ENCODE measurements at regions not wholly inside any gene's neighbourhood (a gene's known extent, or its start where the extent isn't known, plus 50 kb on each side); places are given as distances from the start of the nearest gene placed in this dataset.

DNA sequence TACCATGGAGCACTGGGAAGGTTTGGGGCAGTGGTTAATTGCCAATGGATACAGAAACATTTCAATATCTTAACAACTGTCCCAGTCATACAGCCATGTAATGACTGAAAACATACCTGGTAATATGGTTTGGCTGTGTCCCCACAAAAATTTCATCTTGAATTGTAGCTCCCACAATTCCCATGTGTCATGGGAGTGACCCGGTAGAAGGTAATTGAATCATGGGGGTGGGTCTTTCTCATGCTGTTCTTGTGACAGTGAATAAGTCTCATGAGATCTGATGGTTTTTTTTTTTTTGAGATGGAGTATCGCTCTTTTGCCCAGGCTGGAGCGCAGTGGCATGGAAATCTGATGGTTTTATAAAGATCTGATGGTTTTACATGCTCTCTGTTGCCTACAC lies 284.4 kb downstream of the TCF7L2 start:
- 91 to 94% methylated on average over 3 of the region's 3 CpGs for WGBS, 2 donors

DNA sequence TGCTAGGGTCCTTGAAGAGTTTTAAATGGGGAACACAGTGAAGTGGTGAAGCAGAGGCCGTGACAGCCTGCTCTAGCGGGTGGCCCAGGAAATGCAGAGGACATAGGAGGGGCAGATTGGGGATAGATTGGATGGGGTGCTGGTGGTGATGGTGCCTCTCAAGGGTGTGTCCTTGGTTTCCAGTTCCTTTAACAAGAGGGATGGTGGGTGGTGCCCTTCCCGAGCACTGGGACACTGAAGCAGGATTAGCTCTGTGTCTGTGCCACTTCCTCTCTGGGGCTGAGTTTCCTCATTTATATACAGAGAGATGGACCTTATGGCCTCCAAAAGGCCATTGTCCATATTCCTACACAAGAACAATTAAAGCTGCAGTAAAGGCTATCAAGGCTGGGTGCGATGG lies 285.5 kb downstream of the TCF7L2 start:
- H3K27me3 ChIP-seq, result no peaks in the 10 kb centered on the region
- H3K4me1 ChIP-seq, result no peaks in the 10 kb centered on the region
- no peak overlapping the region for H3K27ac ChIP-seq
- no peak overlapping the region for H3K4me3 ChIP-seq (replicated peaks in 1 of 3)
- no peaks in the 10 kb centered on the region for H3K9me3 ChIP-seq
- H3K36me3 ChIP-seq, result no peaks in the 10 kb centered on the region
- WGBS, 2 donors, result 93 to 95% methylated on average over 4 of the region's 4 CpGs
- no peak for TF ChIP-seq CTCF (IDR thresholded peaks at IDR 0.05)
- TF ChIP-seq POLR2A (IDR thresholded peaks at IDR 0.05), result no peak
- DNase-seq, result no peak
- intact Hi-C loops (cut with DNase I), result no loop called here

More for the DNA sequence above, 284.4 kb downstream of the TCF7L2 start:
- DNase-seq, result no peak
- TF ChIP-seq POLR2A (IDR thresholded peaks at IDR 0.05) (no peak), CTCF (IDR thresholded peaks at IDR 0.05) (no peak)
- Histone ChIP-seq H3K4me3 (replicated peaks in 1 of 3) (no peak overlapping the region), H3K36me3 (no peaks in the 10 kb centered on the region), H3K27ac (no peak overlapping the region), H3K9me3 (no peaks in the 10 kb centered on the region), H3K27me3 (no peaks in the 10 kb centered on the region), H3K4me1 (no peaks in the 10 kb centered on the region)
- intact Hi-C loops (cut with DNase I), result no loop called here

GRCh38 chr10:113236998-113237397 lies 287.0 kb downstream of the TCF7L2 start:
- DNase-seq, result no peak
- Histone ChIP-seq H3K27me3 (no peaks in the 10 kb centered on the region), H3K27ac (no peak overlapping the region), H3K36me3 (no peaks in the 10 kb centered on the region), H3K4me3 (replicated peaks in 1 of 3) (no peak overlapping the region), H3K9me3 (no peaks in the 10 kb centered on the region), H3K4me1 (no peaks in the 10 kb centered on the region)
- intact Hi-C loops (cut with DNase I), result no loop called here
- TF ChIP-seq CTCF (IDR thresholded peaks at IDR 0.05) (no peak), POLR2A (IDR thresholded peaks at IDR 0.05) (no peak)
- WGBS, 2 donors, result 94 to 97% methylated on average over 5 of the region's 5 CpGs

DNA sequence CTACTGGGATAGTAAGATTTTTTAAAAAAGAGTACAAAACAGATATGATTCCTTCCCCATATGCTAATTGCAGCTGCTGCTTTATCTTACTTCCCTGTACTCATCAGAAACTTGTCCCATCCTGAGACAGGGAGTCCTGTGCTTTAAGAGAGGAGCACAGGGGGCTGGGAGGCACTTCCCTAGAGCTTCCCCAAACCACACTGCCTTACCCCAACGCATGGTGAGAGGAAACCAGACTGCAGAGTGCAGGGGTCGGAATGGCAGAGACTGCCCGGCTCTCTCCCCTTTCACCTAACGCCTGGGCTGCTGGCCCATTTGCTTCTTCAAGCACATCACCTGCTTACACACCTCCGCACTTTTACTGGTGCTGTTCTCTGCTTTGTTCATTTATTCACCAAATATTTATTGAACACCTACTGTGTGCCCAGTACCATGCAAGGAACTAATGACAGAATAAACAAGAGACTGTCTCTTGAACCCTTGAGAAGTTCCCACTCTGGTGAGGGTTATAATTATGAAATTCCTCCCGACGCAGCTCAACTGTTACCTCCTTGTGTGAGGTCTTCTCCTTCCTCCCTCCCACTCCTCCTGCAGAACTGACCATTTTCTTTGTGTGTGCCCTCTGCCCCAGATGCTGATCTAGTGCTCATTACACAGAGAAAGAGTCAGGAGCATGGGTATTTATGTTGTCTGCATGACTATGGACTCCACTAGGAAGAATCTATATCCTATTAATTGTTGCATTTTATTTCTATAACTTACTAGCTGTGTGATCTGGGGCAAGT lies 289.7 kb downstream of the TCF7L2 start:
- Histone ChIP-seq H3K4me3 (replicated peaks in 1 of 3) (no peak overlapping the region), H3K36me3 (no peaks in the 10 kb centered on the region), H3K27ac (no peak overlapping the region), H3K9me3 (no peaks in the 10 kb centered on the region), H3K4me1 (no peaks in the 10 kb centered on the region), H3K27me3 (no peaks in the 10 kb centered on the region)
- 78% methylated on average over 7 of the region's 7 CpGs for WGBS, 2 donors
- TF ChIP-seq CTCF (IDR thresholded peaks at IDR 0.05) (no peak), POLR2A (IDR thresholded peaks at IDR 0.05) (no peak)
- DNase-seq, result no peak
- intact Hi-C loops (cut with DNase I), result no loop called here

- intact Hi-C loops (cut with DNase I), result no loop called here
- TF ChIP-seq POLR2A (IDR thresholded peaks at IDR 0.05), result no peak
- WGBS, 2 donors, result 97 to 100% methylated on average over 2 of the region's 2 CpGs
Measured at GRCh38 chr10:113240736-113241135, 290.7 kb downstream of the TCF7L2 start.

More at GRCh38 chr10:113240736-113241135, 290.7 kb downstream of the TCF7L2 start:
- DNase-seq, result no peak
- no peaks in the 10 kb centered on the region for H3K4me1 ChIP-seq
- no peak overlapping the region for H3K27ac ChIP-seq
- no peaks in the 10 kb centered on the region for H3K27me3 ChIP-seq
- H3K36me3 ChIP-seq, result no peaks in the 10 kb centered on the region
- H3K9me3 ChIP-seq, result no peaks in the 10 kb centered on the region
- no peak overlapping the region for H3K4me3 ChIP-seq (replicated peaks in 1 of 3)
